Adrenal gland (tissue), 9 donors: ENCODE measurements at regions not wholly inside any gene's neighbourhood (a gene's known extent, or its start where the extent isn't known, plus 50 kb on each side); places are given as distances from the start of the nearest gene placed in this dataset.

Source experiments
- DNase-seq, 7 donors: peaks; one replicate each; pipeline ENCODE4 v3.0.0-alpha.2; 2019 to 2020
- H3K27ac ChIP-seq, 5 donors: fragments of 200-600 bp; sonication (generic) in 4 of 5; 1 replicate in 3 of 5; 2 replicates in 2 of 5; pipeline versions ENCODE4 v1.5.1 to v1.8.0; 2016 to 2020; ENCODE audit warnings: mild to moderate bottlenecking in 1 of 5
- H3K27me3 ChIP-seq: fragments of 200-600 bp; 2 replicates; pipeline ENCODE4 v1.8.0; 2021
- H3K36me3 ChIP-seq, 2 donors: fragments of 200-600 bp; replicated peaks in 1 of 2; 1 replicate in 1 of 2; 2 replicates in 1 of 2; pipeline versions ENCODE4 v1.5.1 to v1.8.0; 2018 to 2022
- H3K4me1 ChIP-seq, 2 donors: fragments of 200-600 bp; replicated peaks in 1 of 2; 1 replicate in 1 of 2; 2 replicates in 1 of 2; pipeline versions ENCODE4 v1.5.1 to v1.8.0; 2018 to 2021
- H3K4me3 ChIP-seq, 4 donors: fragments of 200-600 bp; sonication (generic) in 3 of 4; one replicate each; pipeline ENCODE4 v1.5.1; 2016 to 2018
- H3K9me3 ChIP-seq, 3 donors: fragments of 200-600 bp; sonication (generic) in 1 of 3; replicated peaks in 1 of 3; 1 replicate in 2 of 3; 2 replicates in 1 of 3; pipeline versions ENCODE4 v1.5.1 to v1.8.0; 2016 to 2021
- CTCF ChIP-seq, 6 experiments: fragments of 450-650 bp in 4 of 6; fragments of 200-600 bp in 2 of 6; sonication (generic) in 1 of 6; IDR thresholded peaks; 1 replicate in 5 of 6; 2 replicates in 1 of 6; pipeline versions ENCODE4 v1.5.1 to v1.8.0; 2016 to 2021; ENCODE audit warnings: antibody characterized with exemption in 6 of 6, mild to moderate bottlenecking in 2 of 6, moderate library complexity in 1 of 6
- POLR2A ChIP-seq, 2 donors: fragments of 450-650 bp; IDR thresholded peaks; one replicate each; pipeline ENCODE4 v1.6.1; 2017; ENCODE audit warnings: antibody characterized with exemption in 2 of 2, mild to moderate bottlenecking in 2 of 2, moderate library complexity in 1 of 2
- WGBS, 4 donors: extraction: QIAGEN DNeasy Blood & Tissue Kit in 2 of 4; methylation state at CpG; one replicate each; pipeline versions ENCODE4 v1.1.5 to v1.1.7; 2013 to 2017; 5-methylcytosine and 5-hydroxymethylcytosine counted together
- intact Hi-C, 2 donors: fragments of 100-400 bp; cut with DNase I; formaldehyde crosslinking; loops; one replicate each; pipeline versions ENCODE4 v1.14.1 to v1.15.0; 2022 to 2023
- donor health status: healthy with polysubstance abuse.
- donor health status: Bipolar disorder and iron deficiency.
- donor health status: DM: yes; HTN: yes; CAD: no.
- donor health status: DM: no; HTN: no; CAD: no.
- donor health status: DM: no; HTN: no; CAD: no.

GRCh38 chr1:88318740-88319139 is 365.3 kb upstream of the PKN2 start:
- TF ChIP-seq POLR2A (IDR thresholded peaks at IDR 0.05) = no peak
- no peak for TF ChIP-seq CTCF (IDR thresholded peaks at IDR 0.05)
- Histone ChIP-seq H3K27me3 (no peaks in the 10 kb centered on the region), H3K4me1 (no peaks in the 10 kb centered on the region), H3K4me3 (no peak overlapping the region), H3K9me3 (no peaks in the 10 kb centered on the region), H3K27ac (no peak overlapping the region), H3K36me3 (peaks cover 0 to 4% of the 10 kb centered on the region in 2 donors)
- 71 to 86% (median 78%) methylated on average over 7 of the region's 7 CpGs for WGBS, 4 donors
- DNase-seq = no peak
- intact Hi-C loops = no loop called here

GRCh38 chr1:88320291-88320690 is 363.8 kb upstream of the PKN2 start:
- no peak for DNase-seq
- no peaks in the 10 kb centered on the region for H3K27me3 ChIP-seq
- no peak overlapping the region for H3K27ac ChIP-seq
- no peaks in the 10 kb centered on the region for H3K9me3 ChIP-seq
- 46 to 51% (median 48%) methylated on average over 3 of the region's 3 CpGs for WGBS, 4 donors
- H3K4me3 ChIP-seq = no peak overlapping the region
- peaks cover 0 to 4% of the 10 kb centered on the region in 2 donors for H3K36me3 ChIP-seq
- intact Hi-C loops = no loop called here
- no peaks in the 10 kb centered on the region for H3K4me1 ChIP-seq
- TF ChIP-seq POLR2A (IDR thresholded peaks at IDR 0.05) = no peak
- TF ChIP-seq CTCF (IDR thresholded peaks at IDR 0.05) = no peak

- Histone ChIP-seq H3K9me3 (no peaks in the 10 kb centered on the region), H3K4me1 (no peaks in the 10 kb centered on the region), H3K27me3 (no peaks in the 10 kb centered on the region), H3K36me3 (peaks cover 0 to 4% of the 10 kb centered on the region in 2 donors), H3K4me3 (no peak overlapping the region), H3K27ac (no peak overlapping the region)
- WGBS, 4 donors = 44 to 61% (median 54%) methylated on average over 2 of the region's 2 CpGs
- no peak for DNase-seq
- intact Hi-C loops = no loop called here
- TF ChIP-seq POLR2A (IDR thresholded peaks at IDR 0.05) (no peak), CTCF (IDR thresholded peaks at IDR 0.05) (no peak)
Measured at GRCh38 chr1:88321706-88322105, 362.4 kb upstream of the PKN2 start.

GRCh38 chr1:88324899-88325298 is 359.2 kb upstream of the PKN2 start:
- H3K4me3 ChIP-seq = no peak overlapping the region
- H3K27me3 ChIP-seq = no peaks in the 10 kb centered on the region
- 82 to 87% (median 85%) methylated on average over 3 of the region's 3 CpGs for WGBS, 4 donors
- intact Hi-C loops = no loop called here
- H3K27ac ChIP-seq = no peak overlapping the region
- H3K9me3 ChIP-seq = no peaks in the 10 kb centered on the region
- peaks cover 0 to 4% of the 10 kb centered on the region in 2 donors for H3K36me3 ChIP-seq
- H3K4me1 ChIP-seq = no peaks in the 10 kb centered on the region
- TF ChIP-seq POLR2A (IDR thresholded peaks at IDR 0.05) (no peak), CTCF (IDR thresholded peaks at IDR 0.05) (no peak)
- DNase-seq = no peak
